NT2/D1 (cell line): ENCODE measurements at regions not wholly inside any gene's neighbourhood (a gene's known extent, or its start where the extent isn't known, plus 50 kb on each side); places are given as distances from the start of the nearest gene placed in this dataset.

Experiments
- DNase-seq: peaks from one replicate; pipeline ENCODE4 v3.0.0-alpha.2; 2011; ENCODE audit warnings: low read depth, low spot score
- H3K27me3 ChIP-seq: 2 replicates; pipeline ENCODE4 v1.6.0; 2011; ENCODE audit warnings: mild to moderate bottlenecking; ENCODE audit not compliant: insufficient read length, insufficient read depth
- H3K36me3 ChIP-seq: 2 replicates; pipeline ENCODE4 v1.6.1; 2011; ENCODE audit warnings: mild to moderate bottlenecking, low read length, mixed read lengths; ENCODE audit not compliant: insufficient read depth, insufficient read length
- H3K4me1 ChIP-seq: 2 replicates; pipeline ENCODE4 v1.5.1; 2011; ENCODE audit not compliant: insufficient read depth, insufficient read length
- H3K4me3 ChIP-seq: 2 replicates; pipeline ENCODE4 v1.5.1; 2011; ENCODE audit warnings: low read depth; ENCODE audit not compliant: insufficient read length
- H3K9ac ChIP-seq: 2 replicates; pipeline ENCODE4 v1.6.0; 2011; ENCODE audit warnings: low read depth; ENCODE audit not compliant: insufficient read length
- H3K9me3 ChIP-seq: 2 replicates; pipeline ENCODE4 v1.5.1; 2011; ENCODE audit warnings: mild to moderate bottlenecking, low read length; ENCODE audit not compliant: insufficient read depth
- SUZ12 ChIP-seq: IDR thresholded peaks from 2 replicates; pipeline ENCODE4 v1.6.1; 2011; ENCODE audit not compliant: insufficient read length, insufficient read depth; ENCODE audit errors: extremely low read depth
- YY1 ChIP-seq: IDR thresholded peaks from 2 replicates; pipeline ENCODE4 v1.6.1; 2011; ENCODE audit not compliant: insufficient read length, insufficient read depth
- ZNF274 ChIP-seq: IDR thresholded peaks from 2 replicates; pipeline ENCODE4 v1.6.1; 2011; ENCODE audit warnings: mild to moderate bottlenecking, low read depth, low read length

- no peaks in the 10 kb centered on the region for H3K9me3 ChIP-seq
- DNase-seq, result no peak
- H3K36me3 ChIP-seq, result no peaks in the 10 kb centered on the region
- no peaks in the 10 kb centered on the region for H3K4me1 ChIP-seq
- no peak for TF ChIP-seq SUZ12
- no peak for TF ChIP-seq YY1
- TF ChIP-seq ZNF274, result no peak
- H3K27me3 ChIP-seq, result no peaks in the 10 kb centered on the region
- H3K4me3 ChIP-seq, result no peak overlapping the region
- H3K9ac ChIP-seq, result no peak overlapping the region
Observed at GRCh38 chr6:163714179-163714578, 299.7 kb downstream of the QKI start.

- no peak overlapping the region for H3K4me3 ChIP-seq
- no peaks in the 10 kb centered on the region for H3K27me3 ChIP-seq
- no peak for DNase-seq
- no peaks in the 10 kb centered on the region for H3K9me3 ChIP-seq
- H3K9ac ChIP-seq, result no peak overlapping the region
- no peaks in the 10 kb centered on the region for H3K4me1 ChIP-seq
- no peak for TF ChIP-seq YY1
- TF ChIP-seq ZNF274, result no peak
- no peak for TF ChIP-seq SUZ12
- H3K36me3 ChIP-seq, result no peaks in the 10 kb centered on the region
Observed at GRCh38 chr6:163712981-163713380, 298.5 kb downstream of the QKI start.

GRCh38 chr6:163712566-163712961, 298.0 kb downstream of the QKI start:
- Histone ChIP-seq H3K9ac (no peak overlapping the region), H3K4me1 (peaks cover under 1% of the 10 kb centered on the region), H3K9me3 (no peaks in the 10 kb centered on the region), H3K4me3 (no peak overlapping the region), H3K27me3 (no peaks in the 10 kb centered on the region), H3K36me3 (no peaks in the 10 kb centered on the region)
- no peak for DNase-seq
- no peak for TF ChIP-seq YY1

GRCh38 chr6:163711615-163712565, 297.4 kb downstream of the QKI start:
- H3K4me3 ChIP-seq, result no peak overlapping the region
- no peaks in the 10 kb centered on the region for H3K27me3 ChIP-seq
- H3K4me1 ChIP-seq, result peaks cover 3% of the 10 kb centered on the region
- no peaks in the 10 kb centered on the region for H3K36me3 ChIP-seq
- no peak for DNase-seq
- H3K9me3 ChIP-seq, result no peaks in the 10 kb centered on the region
- no peak overlapping the region for H3K9ac ChIP-seq
- no peak for TF ChIP-seq YY1
- no peak for TF ChIP-seq SUZ12
- TF ChIP-seq ZNF274, result no peak

GRCh38 chr6:163710532-163711470, 296.3 kb downstream of the QKI start:
- Histone ChIP-seq H3K4me1 (peaks cover 3% of the 10 kb centered on the region), H3K27me3 (no peaks in the 10 kb centered on the region), H3K4me3 (no peak overlapping the region), H3K9ac (no peak overlapping the region), H3K36me3 (no peaks in the 10 kb centered on the region), H3K9me3 (no peaks in the 10 kb centered on the region)
- DNase-seq, result no peak
- TF ChIP-seq ZNF274 (no peak), YY1 (no peak), SUZ12 (no peak)

- DNase-seq, result no peak
- Histone ChIP-seq H3K4me3 (no peak overlapping the region), H3K9me3 (no peaks in the 10 kb centered on the region), H3K4me1 (peaks cover 3% of the 10 kb centered on the region), H3K27me3 (no peaks in the 10 kb centered on the region), H3K36me3 (no peaks in the 10 kb centered on the region), H3K9ac (no peak overlapping the region)
- no peak for TF ChIP-seq SUZ12
- TF ChIP-seq YY1, result no peak
- TF ChIP-seq ZNF274, result no peak
Observed at GRCh38 chr6:163709693-163710092, 295.2 kb downstream of the QKI start.

GRCh38 chr6:163709255-163709654, 294.7 kb downstream of the QKI start:
- H3K4me1 ChIP-seq, result peaks cover 3% of the 10 kb centered on the region
- no peak overlapping the region for H3K4me3 ChIP-seq
- no peaks in the 10 kb centered on the region for H3K36me3 ChIP-seq
- H3K9me3 ChIP-seq, result no peaks in the 10 kb centered on the region
- TF ChIP-seq ZNF274, result no peak
- no peak for TF ChIP-seq SUZ12
- no peak for TF ChIP-seq YY1
- H3K9ac ChIP-seq, result no peak overlapping the region
- DNase-seq, result no peak
- no peaks in the 10 kb centered on the region for H3K27me3 ChIP-seq
